MCF 10A (cell line): ENCODE measurements at regions not wholly inside any gene's neighbourhood (a gene's known extent, or its start where the extent isn't known, plus 50 kb on each side); places are given as distances from the start of the nearest gene placed in this dataset.

Experiments used
- BruUV-seq: library from RNA; stranded (reverse); fragments of 400-500 nt; replicated peaks from 2 replicates; lab custom pipeline; 2021; lab: Mats Ljungman, UMichigan
- CTCF ChIA-PET: fragments of 300-600 bp; sonication (Branson Sonifier 250); formaldehyde crosslinking; extraction: SDS; loops from one replicate; lab custom pipeline; 2021; ENCODE audit warnings: antibody characterized with exemption, inconsistent platforms; lab: Yijun Ruan, JAX
- POLR2A ChIA-PET: fragments of 300-600, 350-650 bp; sonication (Branson Sonifier 250); formaldehyde crosslinking; extraction: SDS; loops from one replicate; lab custom pipeline; 2020; ENCODE audit warnings: antibody characterized with exemption, inconsistent platforms; lab: Yijun Ruan, JAX
- DNase-seq: peaks from one replicate; pipeline ENCODE4 v3.0.0-alpha.2; 2018; ENCODE audit not compliant: unreplicated experiment
- H3K27ac Mint-ChIP-seq: one replicate; pipeline ENCODE4 v1.8.0; 2022; ENCODE audit warnings: mild to moderate bottlenecking, low read depth, mixed read lengths; ENCODE audit not compliant: unreplicated experiment
- H3K27me3 Mint-ChIP-seq: one replicate; pipeline ENCODE4 v1.8.0; 2022; ENCODE audit warnings: mixed read lengths; ENCODE audit not compliant: insufficient read depth, unreplicated experiment
- H3K36me3 Mint-ChIP-seq: one replicate; pipeline ENCODE4 v1.8.0; 2022; ENCODE audit warnings: mild to moderate bottlenecking, moderate library complexity, mixed read lengths; ENCODE audit not compliant: insufficient read depth, unreplicated experiment
- H3K4me1 Mint-ChIP-seq: one replicate; pipeline ENCODE4 v1.8.0; 2022; ENCODE audit warnings: mixed read lengths; ENCODE audit not compliant: insufficient read depth, unreplicated experiment
- H3K4me3 Mint-ChIP-seq: one replicate; pipeline ENCODE4 v1.8.0; 2022; ENCODE audit warnings: mild to moderate bottlenecking, moderate library complexity, mixed read lengths; ENCODE audit not compliant: unreplicated experiment
- H3K9me3 Mint-ChIP-seq: one replicate; pipeline ENCODE4 v1.8.0; 2022; ENCODE audit warnings: mixed read lengths; ENCODE audit not compliant: unreplicated experiment
- intact Hi-C: fragments of 100-400 bp; cut with micrococcal nuclease; formaldehyde crosslinking; loops from 2 replicates; pipeline ENCODE4 v1.14.1; 2022
- TF ChIP-seq, protein P1 (sequence below): fragments of 200-600 bp; IDR thresholded peaks from one replicate; pipeline ENCODE4 v1.8.0; 2022; ENCODE audit warnings: antibody characterized with exemption, mild to moderate bottlenecking; ENCODE audit not compliant: unreplicated experiment

DNA sequence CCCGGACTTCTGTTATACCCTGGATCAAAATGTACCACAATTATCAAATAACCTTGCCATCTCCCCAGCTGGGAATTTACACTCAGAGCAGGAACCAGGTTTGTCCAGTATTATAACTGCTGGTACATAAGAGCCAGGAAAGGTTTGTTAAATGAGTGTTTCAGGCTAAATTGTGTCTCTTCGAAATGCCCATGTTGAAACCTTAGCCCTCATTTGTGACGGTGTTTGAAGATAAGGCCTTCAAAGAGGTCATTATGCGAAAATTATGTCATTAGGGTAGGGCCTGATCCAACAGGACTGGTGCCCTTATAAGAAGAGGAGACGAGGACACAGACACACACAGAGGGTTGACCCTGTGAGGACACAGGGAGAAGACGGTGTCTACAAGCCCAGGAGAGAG lies 73.5 kb upstream of the DHRSX start:
- intact Hi-C loops, result no loop called here
- no peaks in the 10 kb centered on the region for H3K9me3 Mint-ChIP-seq
- POLR2A ChIA-PET, result no interaction called here
- TF ChIP-seq, protein P1, sequence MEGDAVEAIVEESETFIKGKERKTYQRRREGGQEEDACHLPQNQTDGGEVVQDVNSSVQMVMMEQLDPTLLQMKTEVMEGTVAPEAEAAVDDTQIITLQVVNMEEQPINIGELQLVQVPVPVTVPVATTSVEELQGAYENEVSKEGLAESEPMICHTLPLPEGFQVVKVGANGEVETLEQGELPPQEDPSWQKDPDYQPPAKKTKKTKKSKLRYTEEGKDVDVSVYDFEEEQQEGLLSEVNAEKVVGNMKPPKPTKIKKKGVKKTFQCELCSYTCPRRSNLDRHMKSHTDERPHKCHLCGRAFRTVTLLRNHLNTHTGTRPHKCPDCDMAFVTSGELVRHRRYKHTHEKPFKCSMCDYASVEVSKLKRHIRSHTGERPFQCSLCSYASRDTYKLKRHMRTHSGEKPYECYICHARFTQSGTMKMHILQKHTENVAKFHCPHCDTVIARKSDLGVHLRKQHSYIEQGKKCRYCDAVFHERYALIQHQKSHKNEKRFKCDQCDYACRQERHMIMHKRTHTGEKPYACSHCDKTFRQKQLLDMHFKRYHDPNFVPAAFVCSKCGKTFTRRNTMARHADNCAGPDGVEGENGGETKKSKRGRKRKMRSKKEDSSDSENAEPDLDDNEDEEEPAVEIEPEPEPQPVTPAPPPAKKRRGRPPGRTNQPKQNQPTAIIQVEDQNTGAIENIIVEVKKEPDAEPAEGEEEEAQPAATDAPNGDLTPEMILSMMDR, result no peak
- CTCF ChIA-PET, result no interaction called here
- no peaks in the 10 kb centered on the region for H3K36me3 Mint-ChIP-seq
- no TSS peak for BruUV-seq
- H3K4me3 Mint-ChIP-seq, result no peak overlapping the region
- peaks cover 11% of the 10 kb centered on the region for H3K4me1 Mint-ChIP-seq
- H3K27ac Mint-ChIP-seq, result no peak overlapping the region
- no peaks in the 10 kb centered on the region for H3K27me3 Mint-ChIP-seq
- DNase-seq, result no peak

DNA sequence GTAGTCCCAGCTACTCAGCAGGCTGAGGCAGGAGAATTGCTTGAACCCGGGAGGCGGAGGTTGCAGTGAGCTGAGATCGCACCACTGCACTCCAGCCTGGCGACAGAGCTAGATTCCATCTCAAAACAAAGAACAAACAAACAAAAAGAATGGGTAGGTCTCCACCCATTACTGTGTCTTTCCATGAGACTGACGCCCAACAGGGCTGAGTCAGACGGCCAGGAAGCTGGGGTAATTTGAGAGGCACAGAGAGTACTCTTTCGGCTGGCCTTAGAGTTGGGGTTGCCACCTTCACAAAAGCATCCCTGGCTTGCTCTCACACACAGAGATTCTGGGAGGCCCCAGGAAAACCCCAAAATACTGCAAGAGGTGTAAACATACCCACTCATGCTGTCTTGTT lies 72.0 kb upstream of the DHRSX start:
- Mint-ChIP-seq H3K9me3 (no peaks in the 10 kb centered on the region), H3K27me3 (no peaks in the 10 kb centered on the region), H3K27ac (peak overlapping the region; percentile 31), H3K4me1 (peaks cover 11% of the 10 kb centered on the region), H3K4me3 (no peak overlapping the region), H3K36me3 (no peaks in the 10 kb centered on the region)
- DNase-seq, result peak; percentile 78
- intact Hi-C loops, result no loop called here
- ChIA-PET CTCF (no interaction called here), POLR2A (no interaction called here)
- no TSS peak for BruUV-seq
- TF ChIP-seq, protein P1, result no peak

DNA sequence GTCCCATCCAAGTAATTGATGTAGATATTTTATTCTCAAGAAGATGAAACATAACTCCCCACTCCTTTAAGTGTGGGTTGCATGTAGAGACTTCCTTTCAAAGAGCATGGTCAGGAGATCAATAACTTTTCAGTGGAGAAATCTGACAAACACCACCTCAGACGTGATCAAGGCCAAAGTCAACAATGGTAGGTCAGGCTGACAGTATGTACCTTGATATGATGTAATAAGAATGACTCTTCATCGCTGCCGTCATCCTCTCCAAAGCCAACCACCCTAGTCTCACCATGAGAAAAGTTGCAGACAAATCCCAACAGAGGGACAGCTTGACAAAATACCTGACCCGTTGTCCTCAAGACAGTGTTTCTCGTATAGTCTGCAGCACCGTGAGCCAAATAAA lies 67.3 kb upstream of the DHRSX start:
- DNase-seq, result no peak
- BruUV-seq, result no TSS peak
- Mint-ChIP-seq H3K4me3 (no peak overlapping the region), H3K4me1 (peaks cover 5% of the 10 kb centered on the region), H3K9me3 (no peaks in the 10 kb centered on the region), H3K27me3 (no peaks in the 10 kb centered on the region), H3K36me3 (no peaks in the 10 kb centered on the region), H3K27ac (no peak overlapping the region)
- ChIA-PET CTCF (no interaction called here), POLR2A (no interaction called here)
- TF ChIP-seq, protein P1, result no peak
- intact Hi-C loops, result no loop called here

DNA sequence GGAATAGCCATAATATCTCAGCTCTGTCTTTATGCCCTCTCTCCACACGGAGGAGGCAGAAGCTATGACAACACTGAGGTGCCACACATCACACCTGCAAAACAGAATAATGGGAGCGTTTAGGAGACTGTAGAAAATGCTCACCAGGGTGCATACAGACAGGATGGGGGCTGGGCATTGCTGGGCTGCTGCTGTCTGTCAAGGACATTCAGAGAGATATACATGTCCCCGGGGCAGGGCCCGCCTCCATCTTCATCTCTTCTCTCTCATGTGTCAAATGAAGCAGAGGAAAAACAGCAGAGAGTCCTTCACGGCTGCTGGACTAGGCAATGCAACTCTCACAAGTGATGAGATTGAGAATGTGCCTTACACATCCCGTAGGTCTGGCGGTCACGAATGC lies 65.3 kb upstream of the DHRSX start:
- DNase-seq, result no peak
- no peak overlapping the region for H3K27ac Mint-ChIP-seq
- H3K4me1 Mint-ChIP-seq, result no peaks in the 10 kb centered on the region
- no peaks in the 10 kb centered on the region for H3K27me3 Mint-ChIP-seq
- ChIA-PET POLR2A (no interaction called here), CTCF (no interaction called here)
- no peak overlapping the region for H3K4me3 Mint-ChIP-seq
- H3K36me3 Mint-ChIP-seq, result no peaks in the 10 kb centered on the region
- TF ChIP-seq, protein P1, result no peak
- intact Hi-C loops, result no loop called here
- no TSS peak for BruUV-seq
- H3K9me3 Mint-ChIP-seq, result no peaks in the 10 kb centered on the region
